Activated B cell treated with CpG ODN at 0.5 μM for 24 hours (primary cell): ENCODE measurements at regions not wholly inside any gene's neighbourhood (a gene's known extent, or its start where the extent isn't known, plus 50 kb on each side); places are given as distances from the start of the nearest gene placed in this dataset.

ENCODE experiments used
- ATAC-seq: fragments of 200-7000 bp; cut with Tn5 transposase; one replicate; pipeline ENCODE4 v1.10.0; 2021; ENCODE audit warnings: low read depth, mild to moderate bottlenecking, moderate library complexity
- CTCF ChIA-PET: fragments of 350-600 bp; sonication (Branson Sonifier 250); formaldehyde crosslinking; loops from one replicate; lab custom pipeline; 2021; ENCODE audit warnings: antibody characterized with exemption; lab: Charles Lee
- POLR2A ChIA-PET: fragments of 350-600 bp; sonication (Branson Sonifier 250); formaldehyde crosslinking; loops from one replicate; lab custom pipeline; 2021; ENCODE audit warnings: antibody characterized with exemption; lab: Charles Lee
- DNase-seq: peaks from one replicate; pipeline ENCODE4 v3.0.0; 2022
- H3K27ac Mint-ChIP-seq: one replicate; pipeline ENCODE4 v1.8.0; 2020; ENCODE audit warnings: mixed read lengths
- H3K27me3 Mint-ChIP-seq: one replicate; pipeline ENCODE4 v1.8.0; 2021; ENCODE audit warnings: mixed read lengths
- H3K36me3 Mint-ChIP-seq: one replicate; pipeline ENCODE4 v1.8.0; 2021; ENCODE audit warnings: low read depth, mixed read lengths
- H3K4me1 Mint-ChIP-seq: one replicate; pipeline ENCODE4 v1.8.0; 2021; ENCODE audit warnings: mixed read lengths
- H3K4me3 Mint-ChIP-seq: one replicate; pipeline ENCODE4 v1.8.0; 2020; ENCODE audit warnings: mild to moderate bottlenecking, mixed read lengths
- H3K9me3 Mint-ChIP-seq: one replicate; pipeline ENCODE4 v1.8.0; 2020; ENCODE audit warnings: mixed read lengths
- CTCF ChIP-seq: fragments of 200-600 bp; IDR thresholded peaks from one replicate; pipeline ENCODE4 v1.8.0; 2022; ENCODE audit warnings: antibody characterized with exemption, mild to moderate bottlenecking
- intact Hi-C: fragments of 100-400 bp; cut with micrococcal nuclease; formaldehyde crosslinking; loops from one replicate; pipeline ENCODE4 v1.15.1; 2024

- H3K27me3 Mint-ChIP-seq = peaks cover 18% of the 10 kb centered on the region
- DNase-seq = no peak
- no peaks in the 10 kb centered on the region for H3K9me3 Mint-ChIP-seq
- ChIA-PET CTCF (no interaction called here), POLR2A (no interaction called here)
- H3K4me1 Mint-ChIP-seq = no peaks in the 10 kb centered on the region
- H3K4me3 Mint-ChIP-seq = no peak overlapping the region
- ATAC-seq = no peak
- no peaks in the 10 kb centered on the region for H3K36me3 Mint-ChIP-seq
- no peak for TF ChIP-seq CTCF
- H3K27ac Mint-ChIP-seq = no peak overlapping the region
- intact Hi-C loops = no loop called here
Measured at GRCh38 chr10:30732671-30733070, 103.1 kb upstream of the LYZL2 start.

- ATAC-seq (no peak), DNase-seq (no peak)
- Mint-ChIP-seq H3K27me3 (peaks cover 14% of the 10 kb centered on the region), H3K36me3 (no peaks in the 10 kb centered on the region), H3K4me3 (no peak overlapping the region), H3K9me3 (no peaks in the 10 kb centered on the region), H3K4me1 (no peaks in the 10 kb centered on the region), H3K27ac (no peak overlapping the region)
- ChIA-PET CTCF (no interaction called here), POLR2A (no interaction called here)
- TF ChIP-seq CTCF = no peak
- intact Hi-C loops = no loop called here
Measured at GRCh38 chr10:30731963-30732362, 102.4 kb upstream of the LYZL2 start.

GRCh38 chr10:30730306-30730705 lies 100.8 kb upstream of the LYZL2 start:
- no peak for TF ChIP-seq CTCF
- ATAC-seq (no peak), DNase-seq (no peak)
- Mint-ChIP-seq H3K36me3 (no peaks in the 10 kb centered on the region), H3K9me3 (no peaks in the 10 kb centered on the region), H3K27ac (no peak overlapping the region), H3K4me3 (no peak overlapping the region), H3K27me3 (peaks cover 11% of the 10 kb centered on the region), H3K4me1 (peaks cover 3% of the 10 kb centered on the region)
- ChIA-PET POLR2A (no interaction called here), CTCF (interaction anchor here (0.8 to 1.3 kb wide), 2 partner anchors 40 to 1040 kb away, joined by 3 to 5 read pairs; no protein-coding TSS in a partner anchor)
- intact Hi-C loops = no loop called here

- Mint-ChIP-seq H3K36me3 (no peaks in the 10 kb centered on the region), H3K27ac (no peak overlapping the region), H3K27me3 (peaks cover 3% of the 10 kb centered on the region), H3K9me3 (no peaks in the 10 kb centered on the region), H3K4me3 (no peak overlapping the region), H3K4me1 (peaks cover 3% of the 10 kb centered on the region)
- no peak for ATAC-seq
- intact Hi-C loops = no loop called here
- no peak for TF ChIP-seq CTCF
- ChIA-PET POLR2A (no interaction called here), CTCF (no interaction called here)
- no peak for DNase-seq
Measured at GRCh38 chr10:30728766-30729165, 99.2 kb upstream of the LYZL2 start.

- H3K27ac Mint-ChIP-seq = no peak overlapping the region
- CTCF ChIA-PET = no interaction called here
Measured at GRCh38 chr10:30728127-30728526, 98.6 kb upstream of the LYZL2 start.

More at GRCh38 chr10:30728127-30728526, 98.6 kb upstream of the LYZL2 start:
- intact Hi-C loops = no loop called here
- Mint-ChIP-seq H3K4me3 (no peak overlapping the region), H3K36me3 (no peaks in the 10 kb centered on the region), H3K4me1 (peaks cover 6% of the 10 kb centered on the region), H3K9me3 (no peaks in the 10 kb centered on the region), H3K27me3 (peaks cover 3% of the 10 kb centered on the region)
- POLR2A ChIA-PET = no interaction called here
- TF ChIP-seq CTCF = no peak
- DNase-seq = no peak
- ATAC-seq = no peak
